ENCODE measurements at regions not wholly inside any gene's neighbourhood (a gene's known extent, or its start where the extent isn't known, plus 50 kb on each side); places are given as distances from the start of the nearest gene placed in this dataset.

GRCh38 chr22:48629631-48630432, 1197.8 kb downstream of the BRD1 start:
- peaks cover 0 to 57% (median 0%) of the 10 kb centered on the region in 7 donors for H3K27me3 ChIP-seq (replicated peaks in 1 of 7)
- H3K4me1 ChIP-seq = no peaks in the 10 kb centered on the region
- no peak overlapping the region for H3K4me3 ChIP-seq
- intact Hi-C loops (cut with DNase I; ENCODE audit: low total_unique reads) = no loop called here
- DNase-seq = no peak
- H3K9me3 ChIP-seq = no peaks in the 10 kb centered on the region
- TF ChIP-seq POLR2AphosphoS5 (IDR thresholded peaks at IDR 0.05) (no peak), CTCF (IDR thresholded peaks at IDR 0.05 in 8 of 11, conservative IDR thresholded peaks at IDR 0.05 in 3 of 11) (no peak), POLR2A (IDR thresholded peaks at IDR 0.05) (no peak)
- 79 to 92% (median 87%) methylated on average over 20 to 21 of the region's 21 CpGs for WGBS, 5 donors
- no peak overlapping the region for H3K27ac ChIP-seq
- H3K36me3 ChIP-seq = no peaks in the 10 kb centered on the region

GRCh38 chr22:48628891-48629543, 1198.7 kb downstream of the BRD1 start:
- Histone ChIP-seq H3K9me3 (no peaks in the 10 kb centered on the region), H3K4me3 (no peak overlapping the region), H3K36me3 (no peaks in the 10 kb centered on the region), H3K27ac (no peak overlapping the region), H3K27me3 (replicated peaks in 1 of 7) (peaks cover 0 to 57% (median 0%) of the 10 kb centered on the region in 7 donors), H3K4me1 (no peaks in the 10 kb centered on the region)
- TF ChIP-seq POLR2AphosphoS5 (IDR thresholded peaks at IDR 0.05) (no peak), CTCF (IDR thresholded peaks at IDR 0.05 in 8 of 11, conservative IDR thresholded peaks at IDR 0.05 in 3 of 11) (no peak), POLR2A (IDR thresholded peaks at IDR 0.05) (no peak)
- intact Hi-C loops (cut with DNase I; ENCODE audit: low total_unique reads) = no loop called here
- WGBS, 5 donors = 66 to 74% (median 70%) methylated on average over 18 to 23 of the region's 23 CpGs
- DNase-seq = no peak

GRCh38 chr22:48627966-48628365, 1199.7 kb downstream of the BRD1 start:
- 88 to 91% (median 89%) methylated on average over 5 to 12 of the region's 12 CpGs for WGBS, 5 donors
- TF ChIP-seq CTCF (IDR thresholded peaks at IDR 0.05 in 8 of 11, conservative IDR thresholded peaks at IDR 0.05 in 3 of 11) (no peak), POLR2A (IDR thresholded peaks at IDR 0.05) (no peak), POLR2AphosphoS5 (IDR thresholded peaks at IDR 0.05) (no peak)
- no peak for DNase-seq
- H3K27ac ChIP-seq = no peak overlapping the region
- intact Hi-C loops (cut with DNase I; ENCODE audit: low total_unique reads) = no loop called here
- peaks cover 0 to 55% (median 0%) of the 10 kb centered on the region in 7 donors for H3K27me3 ChIP-seq (replicated peaks in 1 of 7)
- H3K36me3 ChIP-seq = no peaks in the 10 kb centered on the region
- H3K9me3 ChIP-seq = no peaks in the 10 kb centered on the region
- no peak overlapping the region for H3K4me3 ChIP-seq
- H3K4me1 ChIP-seq = no peaks in the 10 kb centered on the region

- H3K4me1 ChIP-seq = no peaks in the 10 kb centered on the region
- H3K4me3 ChIP-seq = no peak overlapping the region
- 30 to 52% (median 40%) methylated on average over 14 to 17 of the region's 17 CpGs for WGBS, 5 donors
- H3K27me3 ChIP-seq (replicated peaks in 1 of 7) = peaks cover 0 to 48% (median 0%) of the 10 kb centered on the region in 7 donors
- no peaks in the 10 kb centered on the region for H3K9me3 ChIP-seq
- no peak for DNase-seq
- TF ChIP-seq POLR2A (IDR thresholded peaks at IDR 0.05) (no peak), CTCF (IDR thresholded peaks at IDR 0.05 in 8 of 11, conservative IDR thresholded peaks at IDR 0.05 in 3 of 11) (no peak)
- H3K27ac ChIP-seq = no peak overlapping the region
- intact Hi-C loops (cut with DNase I; ENCODE audit: low total_unique reads) = no loop called here
- no peaks in the 10 kb centered on the region for H3K36me3 ChIP-seq
Measured at GRCh38 chr22:48627203-48627602, 1200.5 kb downstream of the BRD1 start.

All from spleen (tissue), 11 donors.